22Rv1 (cell line): ENCODE measurements at regions not wholly inside any gene's neighbourhood (a gene's known extent, or its start where the extent isn't known, plus 50 kb on each side); places are given as distances from the start of the nearest gene placed in this dataset.

Experiments
- ZFX ChIP-seq: fragments of 450-650 bp; IDR thresholded peaks from 2 replicates; pipeline ENCODE4 v1.6.1; 2017; ENCODE audit warnings: antibody characterized with exemption, borderline replicate concordance
- TF ChIP-seq, protein P1 (sequence below): fragments of 450-650 bp; IDR thresholded peaks from 2 replicates; pipeline ENCODE4 v1.5.1; 2017; ENCODE audit warnings: mild to moderate bottlenecking

DNA sequence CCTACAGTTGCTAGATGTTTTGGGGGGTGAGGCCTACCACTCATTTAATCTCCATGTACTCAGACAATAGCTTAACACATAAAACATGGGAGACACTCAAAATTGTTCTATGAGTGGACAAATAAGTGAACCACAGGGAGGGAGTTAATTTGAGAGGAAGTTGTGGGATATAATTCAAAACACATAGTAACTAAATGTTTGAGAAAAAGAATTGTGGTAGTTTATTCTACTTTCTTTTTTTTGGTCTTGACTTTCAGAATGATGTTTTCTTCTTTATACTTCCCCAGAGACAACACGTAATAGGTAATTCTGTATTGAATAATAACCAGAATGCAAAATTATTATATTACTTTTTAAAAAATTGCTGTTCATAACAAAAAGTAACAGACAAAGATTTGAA, 453.8 kb downstream of the RFPL4B start:
- TF ChIP-seq, protein P1, sequence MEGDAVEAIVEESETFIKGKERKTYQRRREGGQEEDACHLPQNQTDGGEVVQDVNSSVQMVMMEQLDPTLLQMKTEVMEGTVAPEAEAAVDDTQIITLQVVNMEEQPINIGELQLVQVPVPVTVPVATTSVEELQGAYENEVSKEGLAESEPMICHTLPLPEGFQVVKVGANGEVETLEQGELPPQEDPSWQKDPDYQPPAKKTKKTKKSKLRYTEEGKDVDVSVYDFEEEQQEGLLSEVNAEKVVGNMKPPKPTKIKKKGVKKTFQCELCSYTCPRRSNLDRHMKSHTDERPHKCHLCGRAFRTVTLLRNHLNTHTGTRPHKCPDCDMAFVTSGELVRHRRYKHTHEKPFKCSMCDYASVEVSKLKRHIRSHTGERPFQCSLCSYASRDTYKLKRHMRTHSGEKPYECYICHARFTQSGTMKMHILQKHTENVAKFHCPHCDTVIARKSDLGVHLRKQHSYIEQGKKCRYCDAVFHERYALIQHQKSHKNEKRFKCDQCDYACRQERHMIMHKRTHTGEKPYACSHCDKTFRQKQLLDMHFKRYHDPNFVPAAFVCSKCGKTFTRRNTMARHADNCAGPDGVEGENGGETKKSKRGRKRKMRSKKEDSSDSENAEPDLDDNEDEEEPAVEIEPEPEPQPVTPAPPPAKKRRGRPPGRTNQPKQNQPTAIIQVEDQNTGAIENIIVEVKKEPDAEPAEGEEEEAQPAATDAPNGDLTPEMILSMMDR, result no peak
- TF ChIP-seq ZFX, result no peak
